NB4 (cell line): ENCODE measurements at regions not wholly inside any gene's neighbourhood (a gene's known extent, or its start where the extent isn't known, plus 50 kb on each side); places are given as distances from the start of the nearest gene placed in this dataset.
A peak's percentile ranks its signal among the peaks of the same experiment; 100 is the strongest.

ENCODE experiments used
- DNase-seq: peaks from one replicate; pipeline ENCODE4 v3.0.0; 2010; ENCODE audit warnings: low read depth
- H3K4me3 ChIP-seq: one replicate; pipeline ENCODE4 v1.5.1; 2011; ENCODE audit warnings: mild to moderate bottlenecking, low read depth, low read length, moderate library complexity
- CTCF ChIP-seq: IDR thresholded peaks from one replicate; pipeline ENCODE4 v1.5.1; 2012; ENCODE audit warnings: low read depth, low read length
- MYC ChIP-seq: IDR thresholded peaks from 2 replicates; pipeline ENCODE4 v1.6.1; 2011; ENCODE audit warnings: low read depth, low read length
- POLR2A ChIP-seq: IDR thresholded peaks from 2 replicates; pipeline ENCODE4 v1.6.1; 2011; ENCODE audit warnings: mild to moderate bottlenecking; ENCODE audit not compliant: insufficient read length; ENCODE audit errors: extremely low read depth
- TF ChIP-seq, protein P1 (sequence below): IDR thresholded peaks from 2 replicates; pipeline ENCODE4 v1.6.1; 2011; ENCODE audit warnings: low read depth, low read length

DNA sequence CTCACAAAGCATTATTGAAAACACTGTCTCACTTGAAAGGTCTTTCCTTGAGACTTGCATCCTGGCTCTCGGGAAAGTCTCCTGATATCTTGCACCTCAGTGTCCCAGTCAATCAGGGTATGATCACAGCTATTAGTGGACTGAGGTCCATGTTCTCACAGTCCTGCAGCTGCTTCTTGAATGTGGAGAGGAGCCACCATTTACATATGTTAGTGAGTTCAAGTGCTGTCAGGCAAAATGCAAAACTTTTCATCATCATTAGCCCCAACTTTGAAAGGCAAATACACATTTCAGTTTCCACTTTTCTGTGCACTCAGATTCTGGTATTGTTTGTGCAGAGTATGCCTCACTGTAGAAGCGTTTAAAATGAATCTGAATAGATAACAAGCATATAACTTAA, 111.6 kb downstream of the SNX18 start:
- TF ChIP-seq CTCF = no peak
- no peak for DNase-seq
- H3K4me3 ChIP-seq = no peak overlapping the region

- no peak overlapping the region for H3K4me3 ChIP-seq
- no peak for DNase-seq
- TF ChIP-seq, protein P1, sequence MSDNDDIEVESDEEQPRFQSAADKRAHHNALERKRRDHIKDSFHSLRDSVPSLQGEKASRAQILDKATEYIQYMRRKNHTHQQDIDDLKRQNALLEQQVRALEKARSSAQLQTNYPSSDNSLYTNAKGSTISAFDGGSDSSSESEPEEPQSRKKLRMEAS = no peak
- TF ChIP-seq CTCF = no peak
- TF ChIP-seq MYC = no peak
- no peak for TF ChIP-seq POLR2A
These were observed 110.5 kb downstream of the SNX18 start for GRCh38 chr5:54628050-54628449.

DNA sequence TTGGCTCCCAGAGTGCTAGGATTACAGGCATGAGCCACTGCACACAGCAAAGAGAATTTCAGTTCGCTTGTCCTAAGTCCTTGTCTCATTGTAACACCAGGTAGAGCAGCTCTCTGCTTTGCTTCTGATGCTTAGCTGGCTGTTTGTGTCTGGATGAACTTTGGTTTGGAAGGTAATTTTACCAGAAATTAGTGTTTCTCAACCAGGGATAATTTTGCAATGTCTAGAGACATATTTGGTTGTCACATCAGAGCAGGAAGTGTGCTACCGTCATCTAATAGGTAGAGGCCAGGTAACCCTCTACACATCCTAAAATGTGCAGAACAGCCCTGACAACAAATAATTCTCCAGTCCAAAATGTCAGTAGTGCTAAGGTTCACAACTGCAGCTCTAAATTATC, 108.8 kb downstream of the SNX18 start:
- TF ChIP-seq POLR2A = no peak
- TF ChIP-seq, protein P1 = no peak
- TF ChIP-seq MYC = no peak
- no peak for TF ChIP-seq CTCF
- no peak overlapping the region for H3K4me3 ChIP-seq
- DNase-seq = no peak

DNA sequence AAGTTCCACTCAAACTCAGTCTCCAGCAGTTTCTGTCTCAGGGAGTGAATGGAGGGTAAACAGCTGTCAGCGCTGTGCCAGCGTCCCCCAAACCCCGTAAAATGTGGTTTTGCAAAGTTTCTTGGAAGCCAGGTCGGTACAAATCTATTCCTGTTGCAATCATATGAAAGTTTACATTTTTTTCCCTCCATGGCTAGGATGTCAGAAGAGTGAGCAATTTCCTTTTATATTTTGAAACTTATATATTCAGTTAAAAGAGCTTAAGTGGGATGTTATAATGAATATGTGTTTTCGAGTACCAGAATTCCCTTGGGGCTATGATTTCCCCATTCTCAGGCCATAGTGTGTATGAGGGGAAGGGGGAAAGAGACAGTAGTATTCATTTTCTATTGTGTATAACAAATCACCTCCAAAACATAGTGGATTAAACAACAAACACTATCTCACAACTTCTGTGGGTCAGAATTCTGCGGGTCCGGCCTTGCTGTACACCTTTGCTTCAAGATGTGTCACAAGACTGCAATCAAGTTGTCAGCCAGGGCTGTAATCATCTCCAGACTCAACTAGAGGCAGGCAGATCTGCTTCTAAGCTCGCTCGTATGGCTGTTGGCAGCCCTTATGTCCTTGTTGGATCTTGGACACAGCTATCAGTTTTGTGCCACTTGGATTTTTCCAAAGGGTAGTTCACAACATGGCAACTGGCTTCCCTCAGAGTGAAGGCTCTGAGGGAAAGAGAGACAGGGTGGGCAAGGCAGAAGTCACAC, 107.4 kb downstream of the SNX18 start:
- H3K4me3 ChIP-seq = peak overlapping the region; percentile 46
- peak; percentile 85 for DNase-seq
- TF ChIP-seq, protein P1 = no peak
- no peak for TF ChIP-seq MYC
- TF ChIP-seq CTCF = no peak
- no peak for TF ChIP-seq POLR2A

- H3K4me3 ChIP-seq = no peak overlapping the region
- no peak for DNase-seq
- TF ChIP-seq CTCF (no peak), MYC (no peak), POLR2A (no peak)
- TF ChIP-seq, protein P1 = no peak
These were observed 104.2 kb downstream of the SNX18 start for GRCh38 chr5:54621709-54622108.

GRCh38 chr5:54621048-54621447, 103.5 kb downstream of the SNX18 start:
- DNase-seq = no peak
- no peak overlapping the region for H3K4me3 ChIP-seq
- TF ChIP-seq CTCF (no peak), MYC (no peak), POLR2A (no peak)
- TF ChIP-seq, protein P1 = no peak
